Testis (tissue), 2 donors: ENCODE measurements at regions not wholly inside any gene's neighbourhood (a gene's known extent, or its start where the extent isn't known, plus 50 kb on each side); places are given as distances from the start of the nearest gene placed in this dataset.

Experiments used
- DNase-seq: peaks from one replicate; pipeline ENCODE4 v3.0.0-alpha.2; 2019
- H3K27ac ChIP-seq, 2 donors: fragments of 200-600 bp; sonication (generic); one replicate each; pipeline ENCODE4 v1.5.1; 2019
- H3K27me3 ChIP-seq: fragments of 200-600 bp; sonication (generic); one replicate; pipeline ENCODE4 v1.5.1; 2019
- H3K36me3 ChIP-seq: fragments of 200-600 bp; sonication (generic); one replicate; pipeline ENCODE4 v1.5.1; 2017; ENCODE audit warnings: low read depth; ENCODE audit errors: missing control alignments
- H3K4me1 ChIP-seq: fragments of 200-600 bp; sonication (generic); one replicate; pipeline ENCODE4 v1.5.1; 2019
- H3K4me3 ChIP-seq, 2 donors: fragments of 200-600 bp; sonication (generic); one replicate each; pipeline ENCODE4 v1.5.1; 2017 to 2019
- H3K9me3 ChIP-seq: fragments of 200-600 bp; sonication (generic); one replicate; pipeline ENCODE4 v1.5.1; 2017
- POLR2A ChIP-seq: fragments of 450-650 bp; IDR thresholded peaks from one replicate; pipeline ENCODE4 v1.6.1; 2017; ENCODE audit warnings: antibody characterized with exemption, mild to moderate bottlenecking, moderate library complexity
- WGBS, 2 donors: methylation state at CpG; one replicate each; pipeline ENCODE4 v1.1.5; 2018; 5-methylcytosine and 5-hydroxymethylcytosine counted together
- intact Hi-C: fragments of 100-400 bp; cut with DNase I; formaldehyde crosslinking; loops from one replicate; pipeline ENCODE4 v1.15.1; 2023; ENCODE audit warnings: low total_unique reads
- TF ChIP-seq, protein P1 (sequence below), 3 experiments: fragments of 450-650 bp in 2 of 3; fragments of 200-600 bp in 1 of 3; sonication (generic) in 1 of 3; IDR thresholded peaks; one replicate each; pipeline ENCODE4 v1.5.1; 2016 to 2019; ENCODE audit warnings: antibody characterized with exemption in 3 of 3, mild to moderate bottlenecking in 2 of 3, moderate library complexity in 1 of 3

DNA sequence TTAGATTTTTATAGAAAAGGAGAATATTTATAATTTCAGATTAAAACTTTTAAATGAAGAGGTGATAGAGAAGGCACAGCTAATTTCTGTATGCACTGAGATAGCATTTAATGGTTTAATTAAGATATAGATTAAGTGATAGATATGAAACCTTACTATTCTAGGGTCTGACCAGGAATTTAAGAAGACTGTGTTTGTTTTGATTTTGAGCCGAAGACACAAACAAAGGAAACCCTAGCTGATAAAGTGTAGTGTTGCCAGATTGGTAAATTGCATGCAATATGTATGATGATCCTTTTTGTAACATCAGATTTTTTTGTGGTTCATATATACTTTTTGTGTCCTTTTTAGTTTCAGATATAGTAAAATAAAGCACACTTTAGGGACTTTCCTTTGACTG lies 141.8 kb downstream of the ZPLD1 start:
- intact Hi-C loops = no loop called here
- Histone ChIP-seq H3K4me1 (no peaks in the 10 kb centered on the region), H3K27ac (no peak overlapping the region), H3K36me3 (no peaks in the 10 kb centered on the region), H3K27me3 (no peaks in the 10 kb centered on the region), H3K4me3 (no peak overlapping the region), H3K9me3 (no peaks in the 10 kb centered on the region)
- 73 to 90% methylated on average over 1 of the region's 1 CpG for WGBS, 2 donors
- no peak for DNase-seq
- TF ChIP-seq POLR2A = no peak
- TF ChIP-seq, protein P1, sequence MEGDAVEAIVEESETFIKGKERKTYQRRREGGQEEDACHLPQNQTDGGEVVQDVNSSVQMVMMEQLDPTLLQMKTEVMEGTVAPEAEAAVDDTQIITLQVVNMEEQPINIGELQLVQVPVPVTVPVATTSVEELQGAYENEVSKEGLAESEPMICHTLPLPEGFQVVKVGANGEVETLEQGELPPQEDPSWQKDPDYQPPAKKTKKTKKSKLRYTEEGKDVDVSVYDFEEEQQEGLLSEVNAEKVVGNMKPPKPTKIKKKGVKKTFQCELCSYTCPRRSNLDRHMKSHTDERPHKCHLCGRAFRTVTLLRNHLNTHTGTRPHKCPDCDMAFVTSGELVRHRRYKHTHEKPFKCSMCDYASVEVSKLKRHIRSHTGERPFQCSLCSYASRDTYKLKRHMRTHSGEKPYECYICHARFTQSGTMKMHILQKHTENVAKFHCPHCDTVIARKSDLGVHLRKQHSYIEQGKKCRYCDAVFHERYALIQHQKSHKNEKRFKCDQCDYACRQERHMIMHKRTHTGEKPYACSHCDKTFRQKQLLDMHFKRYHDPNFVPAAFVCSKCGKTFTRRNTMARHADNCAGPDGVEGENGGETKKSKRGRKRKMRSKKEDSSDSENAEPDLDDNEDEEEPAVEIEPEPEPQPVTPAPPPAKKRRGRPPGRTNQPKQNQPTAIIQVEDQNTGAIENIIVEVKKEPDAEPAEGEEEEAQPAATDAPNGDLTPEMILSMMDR (IDR thresholded peaks at IDR 0.05) = no peak

GRCh38 chr3:102577082-102577789 lies 142.4 kb downstream of the ZPLD1 start:
- Histone ChIP-seq H3K4me1 (no peaks in the 10 kb centered on the region), H3K36me3 (no peaks in the 10 kb centered on the region), H3K9me3 (no peaks in the 10 kb centered on the region), H3K4me3 (no peak overlapping the region), H3K27me3 (no peaks in the 10 kb centered on the region), H3K27ac (no peak overlapping the region)
- 89 to 100% methylated on average over 1 of the region's 1 CpG for WGBS, 2 donors
- TF ChIP-seq, protein P1 (IDR thresholded peaks at IDR 0.05) = no peak
- no peak for TF ChIP-seq POLR2A
- DNase-seq = no peak
- intact Hi-C loops = no loop called here

- no peaks in the 10 kb centered on the region for H3K4me1 ChIP-seq
- intact Hi-C loops = no loop called here
Observed at GRCh38 chr3:102580760-102581159, 145.9 kb downstream of the ZPLD1 start.

DNA sequence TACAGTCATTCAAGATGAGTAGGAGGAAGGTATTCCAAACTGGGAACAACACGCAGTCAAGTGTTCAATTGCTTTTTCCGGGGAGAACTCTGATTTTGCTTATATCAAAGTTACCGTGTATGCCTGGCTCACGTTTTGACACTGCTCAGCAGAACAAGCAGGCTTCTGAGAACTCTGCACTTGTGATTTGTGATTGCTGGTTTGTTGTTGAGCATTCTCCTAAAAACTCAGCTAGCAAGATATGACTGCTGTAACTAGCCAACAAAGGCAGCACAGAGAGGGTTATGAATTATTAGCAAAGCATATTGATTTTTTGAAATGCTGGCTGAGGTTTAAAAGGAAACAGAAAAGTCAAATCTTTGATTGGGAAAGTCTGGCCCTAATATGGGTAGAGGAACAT lies 151.7 kb downstream of the ZPLD1 start:
- no peaks in the 10 kb centered on the region for H3K27me3 ChIP-seq
- H3K27ac ChIP-seq = no peak overlapping the region
- no peaks in the 10 kb centered on the region for H3K9me3 ChIP-seq
- no peaks in the 10 kb centered on the region for H3K4me1 ChIP-seq
- no peak overlapping the region for H3K4me3 ChIP-seq
- intact Hi-C loops = no loop called here
- WGBS, 2 donors = 79 to 86% methylated on average over 4 of the region's 4 CpGs
- H3K36me3 ChIP-seq = no peaks in the 10 kb centered on the region
- DNase-seq = no peak
- TF ChIP-seq POLR2A = no peak
- TF ChIP-seq, protein P1 (IDR thresholded peaks at IDR 0.05) = no peak

More at GRCh38 chr3:102580760-102581159, 145.9 kb downstream of the ZPLD1 start:
- no peak for TF ChIP-seq POLR2A
- TF ChIP-seq, protein P1 (IDR thresholded peaks at IDR 0.05) = no peak
- DNase-seq = no peak
- Histone ChIP-seq H3K9me3 (no peaks in the 10 kb centered on the region), H3K4me3 (no peak overlapping the region), H3K27ac (no peak overlapping the region), H3K36me3 (no peaks in the 10 kb centered on the region), H3K27me3 (no peaks in the 10 kb centered on the region)
